Body of pancreas (tissue), 4 donors: ENCODE measurements at regions not wholly inside any gene's neighbourhood (a gene's known extent, or its start where the extent isn't known, plus 50 kb on each side); places are given as distances from the start of the nearest gene placed in this dataset.

Experiments used
- ATAC-seq: fragments of 150-250 bp; one replicate; pipeline ENCODE4 v1.9.1; 2016
- DNase-seq, 4 donors: peaks; one replicate each; pipeline ENCODE4 v3.0.0-alpha.2; 2019
- H3K27ac ChIP-seq, 4 donors: fragments of 200-600 bp; sonication (generic); 1 replicate in 3 of 4; 2 replicates in 1 of 4; pipeline versions ENCODE4 v1.5.1 to v1.6.1; 2016 to 2019; ENCODE audit warnings: mild to moderate bottlenecking in 1 of 4, mixed read lengths in 1 of 4, moderate library complexity in 1 of 4
- H3K27me3 ChIP-seq, 2 donors: fragments of 200-600 bp; sonication (generic); one replicate each; pipeline ENCODE4 v1.6.0; 2016; ENCODE audit warnings: mild to moderate bottlenecking in 1 of 2
- H3K36me3 ChIP-seq, 2 donors: fragments of 200-600 bp; sonication (generic); replicated peaks in 1 of 2; 2 replicates each; pipeline ENCODE4 v1.5.1; 2016; ENCODE audit warnings: low read depth in 2 of 2; ENCODE audit not compliant: insufficient read depth in 1 of 2
- H3K4me1 ChIP-seq: fragments of 200-600 bp; sonication (generic); one replicate; pipeline ENCODE4 v1.6.0; 2016
- H3K4me3 ChIP-seq, 2 donors: fragments of 200-600 bp; sonication (generic); 1 replicate in 1 of 2; 2 replicates in 1 of 2; pipeline ENCODE4 v1.5.1; 2016 to 2019
- H3K9me3 ChIP-seq, 3 donors: fragments of 200-600 bp; sonication (generic); 1 replicate in 2 of 3; 2 replicates in 1 of 3; pipeline ENCODE4 v1.5.1; 2016
- POLR2A ChIP-seq, 3 donors: fragments of 450-650 bp; IDR thresholded peaks; one replicate each; pipeline ENCODE4 v1.6.1; 2016; ENCODE audit warnings: antibody characterized with exemption in 3 of 3, mild to moderate bottlenecking in 2 of 3
- WGBS, 2 donors: methylation state at CpG; one replicate each; pipeline ENCODE4 v1.1.5; 2017; 5-methylcytosine and 5-hydroxymethylcytosine counted together
- intact Hi-C: fragments of 100-400 bp; cut with DNase I; formaldehyde crosslinking; loops from one replicate; pipeline ENCODE4 v1.15.1; 2023
- TF ChIP-seq, protein P1 (sequence below), 7 experiments: fragments of 450-650 bp in 4 of 7; fragments of 200-600 bp in 3 of 7; sonication (generic) in 3 of 7; IDR thresholded peaks; one replicate each; pipeline ENCODE4 v1.5.1; 2016 to 2019; ENCODE audit warnings: antibody characterized with exemption in 7 of 7

DNA sequence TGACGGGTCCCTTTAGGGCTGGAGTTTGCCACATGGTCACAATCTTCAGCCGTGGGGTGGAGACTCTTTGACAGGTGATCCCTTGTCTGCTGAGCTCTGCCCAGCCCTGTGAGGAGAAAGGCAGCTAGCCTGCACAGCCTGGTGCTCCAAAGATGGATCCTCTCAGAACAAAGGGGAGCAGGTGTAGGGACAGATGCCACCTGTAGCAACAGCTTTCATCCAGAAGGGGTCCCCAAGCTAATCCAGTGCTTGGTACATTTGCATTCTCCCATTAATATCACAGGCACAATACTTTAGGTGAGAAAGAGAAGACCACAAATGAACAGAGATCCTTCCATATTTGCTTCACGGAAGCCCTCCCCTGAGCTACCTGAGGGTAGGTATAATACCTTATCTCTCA is 93.2 kb downstream of the CCDC185 start:
- DNase-seq (no peak), ATAC-seq (no peak)
- no peak overlapping the region for H3K4me3 ChIP-seq
- no peaks in the 10 kb centered on the region for H3K9me3 ChIP-seq
- no peaks in the 10 kb centered on the region for H3K4me1 ChIP-seq
- H3K27me3 ChIP-seq, result no peaks in the 10 kb centered on the region
- TF ChIP-seq, protein P1, sequence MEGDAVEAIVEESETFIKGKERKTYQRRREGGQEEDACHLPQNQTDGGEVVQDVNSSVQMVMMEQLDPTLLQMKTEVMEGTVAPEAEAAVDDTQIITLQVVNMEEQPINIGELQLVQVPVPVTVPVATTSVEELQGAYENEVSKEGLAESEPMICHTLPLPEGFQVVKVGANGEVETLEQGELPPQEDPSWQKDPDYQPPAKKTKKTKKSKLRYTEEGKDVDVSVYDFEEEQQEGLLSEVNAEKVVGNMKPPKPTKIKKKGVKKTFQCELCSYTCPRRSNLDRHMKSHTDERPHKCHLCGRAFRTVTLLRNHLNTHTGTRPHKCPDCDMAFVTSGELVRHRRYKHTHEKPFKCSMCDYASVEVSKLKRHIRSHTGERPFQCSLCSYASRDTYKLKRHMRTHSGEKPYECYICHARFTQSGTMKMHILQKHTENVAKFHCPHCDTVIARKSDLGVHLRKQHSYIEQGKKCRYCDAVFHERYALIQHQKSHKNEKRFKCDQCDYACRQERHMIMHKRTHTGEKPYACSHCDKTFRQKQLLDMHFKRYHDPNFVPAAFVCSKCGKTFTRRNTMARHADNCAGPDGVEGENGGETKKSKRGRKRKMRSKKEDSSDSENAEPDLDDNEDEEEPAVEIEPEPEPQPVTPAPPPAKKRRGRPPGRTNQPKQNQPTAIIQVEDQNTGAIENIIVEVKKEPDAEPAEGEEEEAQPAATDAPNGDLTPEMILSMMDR (IDR thresholded peaks at IDR 0.05), result peak in 2 of 7 experiments; percentile 8 to 14
- TF ChIP-seq POLR2A (IDR thresholded peaks at IDR 0.05), result no peak
- intact Hi-C loops, result no loop called here
- no peaks in the 10 kb centered on the region for H3K36me3 ChIP-seq
- 59% methylated on average over 3 of the region's 3 CpGs for WGBS, 2 donors
- no peak overlapping the region for H3K27ac ChIP-seq

DNA sequence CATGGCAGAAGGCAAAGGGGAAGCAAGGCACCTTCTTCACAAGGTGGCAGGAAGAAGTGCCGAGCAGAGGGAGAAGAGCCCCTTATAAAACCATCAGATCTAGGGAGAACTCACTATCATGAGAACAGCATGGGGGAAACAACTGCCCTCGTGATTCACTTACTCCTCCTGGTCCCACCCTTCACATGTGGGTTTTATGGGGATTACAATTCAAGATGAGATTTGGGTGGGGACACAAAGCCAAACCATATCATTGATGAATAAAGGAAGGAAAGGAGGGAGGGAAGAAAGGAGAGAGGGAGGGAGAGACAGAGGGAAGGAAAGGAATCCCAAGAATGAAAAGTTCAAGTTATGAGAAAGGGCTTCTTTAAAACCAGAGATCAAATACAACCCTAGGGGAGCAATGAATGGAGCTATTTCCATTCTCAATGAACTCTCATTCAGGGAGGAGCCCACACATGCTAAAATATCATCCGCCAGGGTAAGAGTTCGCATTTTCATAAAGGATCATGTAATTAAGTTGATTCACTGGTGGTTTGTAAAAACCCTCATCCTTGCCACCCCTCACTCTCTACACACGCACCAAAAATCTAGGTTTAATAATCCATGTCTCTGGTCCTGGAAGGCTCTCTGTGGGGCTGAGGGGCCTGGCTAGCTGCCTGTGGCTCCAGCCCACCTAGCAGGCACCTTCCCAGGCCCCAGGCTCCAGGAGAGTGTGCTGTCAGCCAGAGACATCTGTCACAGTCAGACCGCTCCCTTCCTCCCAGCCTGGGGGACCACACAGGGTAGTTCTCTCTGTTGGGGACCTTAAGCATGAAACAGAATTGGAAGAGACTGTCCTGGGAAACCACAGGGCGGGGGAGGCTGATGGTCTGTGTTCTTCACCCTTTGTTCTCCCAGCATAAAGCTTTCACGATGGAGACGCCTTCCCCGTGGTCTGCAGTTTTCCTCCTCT is 94.0 kb downstream of the CCDC185 start:
- H3K4me1 ChIP-seq, result no peaks in the 10 kb centered on the region
- DNase-seq, result no peak
- no peak overlapping the region for H3K27ac ChIP-seq
- no peaks in the 10 kb centered on the region for H3K27me3 ChIP-seq
- no peak for ATAC-seq
- H3K9me3 ChIP-seq, result no peaks in the 10 kb centered on the region
- intact Hi-C loops, result no loop called here
- H3K36me3 ChIP-seq, result no peaks in the 10 kb centered on the region
- 67 to 70% methylated on average over 9 to 10 of the region's 10 CpGs for WGBS, 2 donors
- H3K4me3 ChIP-seq, result no peak overlapping the region
- TF ChIP-seq, protein P1 (IDR thresholded peaks at IDR 0.05), result no peak
- no peak for TF ChIP-seq POLR2A (IDR thresholded peaks at IDR 0.05)

DNA sequence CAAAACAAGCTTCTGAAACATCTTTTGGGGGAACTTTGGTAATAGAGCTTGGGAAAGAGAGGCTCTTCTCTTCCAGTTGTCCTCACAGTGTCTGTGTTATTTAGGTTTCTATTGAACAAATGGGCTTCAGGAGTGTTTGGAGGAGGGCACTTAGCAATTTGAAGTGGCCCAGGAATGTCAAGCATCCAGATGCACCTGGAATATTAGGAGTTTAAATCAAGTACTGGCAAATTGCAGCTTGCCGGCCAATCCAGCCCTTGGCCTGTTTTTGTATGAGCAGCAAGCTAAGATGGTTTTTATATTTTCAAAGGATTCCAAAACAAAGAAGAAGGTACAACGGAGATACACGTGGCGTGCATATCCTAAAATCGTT is 94.7 kb downstream of the CCDC185 start:
- Histone ChIP-seq H3K4me1 (no peaks in the 10 kb centered on the region), H3K4me3 (no peak overlapping the region), H3K27ac (no peak overlapping the region), H3K36me3 (no peaks in the 10 kb centered on the region), H3K9me3 (no peaks in the 10 kb centered on the region), H3K27me3 (no peaks in the 10 kb centered on the region)
- TF ChIP-seq POLR2A (IDR thresholded peaks at IDR 0.05), result no peak
- TF ChIP-seq, protein P1 (IDR thresholded peaks at IDR 0.05), result no peak
- intact Hi-C loops, result no loop called here
- 83 to 87% methylated on average over 5 of the region's 5 CpGs for WGBS, 2 donors
- DNase-seq (no peak), ATAC-seq (no peak)

DNA sequence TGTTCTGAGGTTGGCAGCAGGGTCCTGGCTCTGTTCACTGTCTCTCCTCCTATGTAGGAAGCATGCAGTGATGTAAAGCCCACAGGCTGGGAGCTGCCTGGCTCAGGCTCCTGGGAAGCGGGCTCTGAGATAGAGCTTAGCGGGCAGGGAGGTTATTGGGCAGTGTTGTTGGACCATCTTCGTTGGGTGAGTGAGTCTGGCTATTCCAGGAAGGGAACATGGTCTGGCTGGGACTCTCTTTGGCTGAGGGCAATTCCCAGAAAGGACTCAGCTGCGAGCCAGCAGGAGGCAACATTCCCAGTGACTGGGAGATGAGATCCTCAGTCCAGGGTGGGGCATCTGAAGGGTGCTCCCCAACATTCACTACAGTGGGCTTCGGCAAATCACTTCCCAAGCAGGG is 96.2 kb downstream of the CCDC185 start:
- no peaks in the 10 kb centered on the region for H3K27me3 ChIP-seq
- ATAC-seq (no peak), DNase-seq (no peak)
- no peak overlapping the region for H3K27ac ChIP-seq
- H3K4me3 ChIP-seq, result no peak overlapping the region
- no peaks in the 10 kb centered on the region for H3K4me1 ChIP-seq
- no peak for TF ChIP-seq POLR2A (IDR thresholded peaks at IDR 0.05)
- TF ChIP-seq, protein P1 (IDR thresholded peaks at IDR 0.05), result no peak
- no peaks in the 10 kb centered on the region for H3K9me3 ChIP-seq
- intact Hi-C loops, result no loop called here
- no peaks in the 10 kb centered on the region for H3K36me3 ChIP-seq
- 78 to 100% methylated on average over 1 to 4 of the region's 5 CpGs for WGBS, 2 donors

DNA sequence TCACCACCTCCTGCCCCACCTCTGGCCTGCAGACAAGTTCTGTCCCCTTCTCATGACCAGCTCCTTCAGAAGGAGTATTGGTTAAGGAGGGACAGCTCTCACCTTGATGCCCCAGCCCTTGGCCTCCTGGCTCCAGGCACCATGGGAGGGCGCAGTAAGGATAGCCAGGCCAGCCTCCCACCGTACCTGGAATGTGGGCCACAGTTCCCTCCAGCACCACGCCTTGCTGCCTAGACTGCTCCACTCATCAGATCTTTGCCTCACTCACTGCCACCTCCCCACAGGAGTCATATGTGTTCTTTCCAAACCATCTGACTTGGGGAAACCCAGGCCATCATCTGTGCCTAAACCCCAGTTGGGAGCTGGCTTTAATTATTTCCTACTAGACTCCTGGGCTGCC is 97.0 kb downstream of the CCDC185 start:
- no peak for ATAC-seq
- intact Hi-C loops, result no loop called here
- no peak overlapping the region for H3K27ac ChIP-seq
- no peak overlapping the region for H3K4me3 ChIP-seq
- H3K27me3 ChIP-seq, result no peaks in the 10 kb centered on the region
- H3K4me1 ChIP-seq, result no peaks in the 10 kb centered on the region
- WGBS, 2 donors, result 93 to 100% methylated on average over 2 to 3 of the region's 3 CpGs
- no peak for DNase-seq
- no peaks in the 10 kb centered on the region for H3K36me3 ChIP-seq
- TF ChIP-seq, protein P1 (IDR thresholded peaks at IDR 0.05), result no peak
- no peak for TF ChIP-seq POLR2A (IDR thresholded peaks at IDR 0.05)
- H3K9me3 ChIP-seq, result no peaks in the 10 kb centered on the region
